ENCODE measurements at regions not wholly inside any gene's neighbourhood (a gene's known extent, or its start where the extent isn't known, plus 50 kb on each side); places are given as distances from the start of the nearest gene placed in this dataset.

GRCh38 chr2:30396436-30397232 is 50.4 kb upstream of the LCLAT1 start:
- no peak for TF ChIP-seq YY1 (tag by site-specific recombination; IDR thresholded peaks at IDR 0.05)
- TF ChIP-seq ZIC2 (tag by site-specific recombination; IDR thresholded peaks at IDR 0.05) = no peak
- no peak for TF ChIP-seq SALL2 (tag by site-specific recombination; IDR thresholded peaks at IDR 0.05; ENCODE audit: borderline replicate concordance)
- no peak for TF ChIP-seq ZNF211 (tag by site-specific recombination; IDR thresholded peaks at IDR 0.05; ENCODE audit: low read depth)
- TF ChIP-seq CTCF (tag by site-specific recombination; IDR thresholded peaks at IDR 0.05) = no peak
- TF ChIP-seq ZSCAN4 (tag by site-specific recombination; IDR thresholded peaks at IDR 0.05) = no peak
- no peak for TF ChIP-seq GLIS1 (tag by site-specific recombination; IDR thresholded peaks at IDR 0.05)
- TF ChIP-seq ZNF133 (tag by site-specific recombination; IDR thresholded peaks at IDR 0.05) = no peak
- TF ChIP-seq ZNF785 (tag by site-specific recombination; IDR thresholded peaks at IDR 0.05) = no peak
- no peak for TF ChIP-seq ZNF670 (tag by site-specific recombination; IDR thresholded peaks at IDR 0.05; ENCODE audit: low read depth)
- no peak for TF ChIP-seq ZNF548 (tag by site-specific recombination; IDR thresholded peaks at IDR 0.05)

Data from HEK293 (cell line).